ENCODE measurements at regions not wholly inside any gene's neighbourhood (a gene's known extent, or its start where the extent isn't known, plus 50 kb on each side); places are given as distances from the start of the nearest gene placed in this dataset.
A peak's percentile ranks its signal among the peaks of the same experiment; 100 is the strongest.

GRCh38 chr3:87996882-87997281 is 61.9 kb downstream of the CGGBP1 start:
- Histone ChIP-seq H3K27ac (ENCODE audit: low read depth in 1 of 2, low read length in 2 of 2) (no peak overlapping the region), H3K36me3 (ENCODE audit: insufficient read depth, low read length) (no peaks in the 10 kb centered on the region), H3K27me3 (ENCODE audit: control insufficient read depth in 1 of 2, insufficient read depth in 2 of 2, low read length in 2 of 2) (no peaks in the 10 kb centered on the region), H3K4me3 (ENCODE audit: low read length) (no peak overlapping the region), H3K9me3 (ENCODE audit: control insufficient read depth in 1 of 2, insufficient read depth in 1 of 2, low read length in 2 of 2) (no peaks in the 10 kb centered on the region), H3K4me1 (ENCODE audit: insufficient read depth, low read length) (peaks cover 3% of the 10 kb centered on the region)
- ChIA-PET POLR2A (no interaction called here), CTCF (no interaction called here)
- Mint-ChIP-seq H3K4me3 (peak overlapping the region; percentile 54), H3K9me3 (no peaks in the 10 kb centered on the region), H3K36me3 (ENCODE audit: low read depth) (no peaks in the 10 kb centered on the region), H3K4me1 (ENCODE audit: low read depth) (peaks cover 16% of the 10 kb centered on the region), H3K27me3 (no peaks in the 10 kb centered on the region), H3K27ac (no peak overlapping the region)
- TF ChIP-seq, protein P1, sequence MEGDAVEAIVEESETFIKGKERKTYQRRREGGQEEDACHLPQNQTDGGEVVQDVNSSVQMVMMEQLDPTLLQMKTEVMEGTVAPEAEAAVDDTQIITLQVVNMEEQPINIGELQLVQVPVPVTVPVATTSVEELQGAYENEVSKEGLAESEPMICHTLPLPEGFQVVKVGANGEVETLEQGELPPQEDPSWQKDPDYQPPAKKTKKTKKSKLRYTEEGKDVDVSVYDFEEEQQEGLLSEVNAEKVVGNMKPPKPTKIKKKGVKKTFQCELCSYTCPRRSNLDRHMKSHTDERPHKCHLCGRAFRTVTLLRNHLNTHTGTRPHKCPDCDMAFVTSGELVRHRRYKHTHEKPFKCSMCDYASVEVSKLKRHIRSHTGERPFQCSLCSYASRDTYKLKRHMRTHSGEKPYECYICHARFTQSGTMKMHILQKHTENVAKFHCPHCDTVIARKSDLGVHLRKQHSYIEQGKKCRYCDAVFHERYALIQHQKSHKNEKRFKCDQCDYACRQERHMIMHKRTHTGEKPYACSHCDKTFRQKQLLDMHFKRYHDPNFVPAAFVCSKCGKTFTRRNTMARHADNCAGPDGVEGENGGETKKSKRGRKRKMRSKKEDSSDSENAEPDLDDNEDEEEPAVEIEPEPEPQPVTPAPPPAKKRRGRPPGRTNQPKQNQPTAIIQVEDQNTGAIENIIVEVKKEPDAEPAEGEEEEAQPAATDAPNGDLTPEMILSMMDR (IDR thresholded peaks at IDR 0.05), result no peak
- no peak for DNase-seq
- intact Hi-C loops (cut with DNase I, micrococcal nuclease), result no loop called here
- no peak for ATAC-seq (ENCODE audit: poor library complexity)

DNA sequence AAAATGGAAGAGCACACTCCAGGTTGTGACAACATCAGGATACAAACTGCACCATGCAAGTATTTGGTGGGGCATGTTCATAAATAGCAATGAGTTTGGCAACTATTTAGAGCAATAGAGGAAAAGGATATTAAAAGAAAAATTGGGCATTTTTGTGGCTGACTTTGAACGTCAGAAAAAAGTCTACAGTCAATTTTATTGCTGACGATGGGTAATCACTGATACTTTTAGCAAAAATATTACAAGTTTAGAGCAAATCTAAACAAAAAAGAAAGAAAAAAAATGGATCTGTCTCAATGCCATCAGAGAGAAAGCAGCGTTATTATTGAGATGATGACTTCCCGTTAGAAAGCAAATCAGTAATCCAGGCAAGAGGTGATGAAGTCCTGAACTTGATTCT is 65.2 kb downstream of the CGGBP1 start:
- CTCF ChIA-PET, result no interaction called here
- intact Hi-C loops (cut with DNase I, micrococcal nuclease), result no loop called here
- POLR2A ChIA-PET, result no interaction called here
- no peak for DNase-seq
- Histone ChIP-seq H3K4me3 (ENCODE audit: low read length) (no peak overlapping the region), H3K27ac (ENCODE audit: low read depth in 1 of 2, low read length in 2 of 2) (no peak overlapping the region), H3K36me3 (ENCODE audit: insufficient read depth, low read length) (no peaks in the 10 kb centered on the region), H3K9me3 (ENCODE audit: control insufficient read depth in 1 of 2, insufficient read depth in 1 of 2, low read length in 2 of 2) (no peaks in the 10 kb centered on the region), H3K4me1 (ENCODE audit: insufficient read depth, low read length) (peaks cover 3% of the 10 kb centered on the region), H3K27me3 (ENCODE audit: control insufficient read depth in 1 of 2, insufficient read depth in 2 of 2, low read length in 2 of 2) (no peaks in the 10 kb centered on the region)
- H3K4me1 Mint-ChIP-seq (ENCODE audit: low read depth), result peaks cover 16% of the 10 kb centered on the region
- H3K27me3 Mint-ChIP-seq, result no peaks in the 10 kb centered on the region
- H3K27ac Mint-ChIP-seq, result no peak overlapping the region
- H3K9me3 Mint-ChIP-seq, result no peaks in the 10 kb centered on the region
- H3K4me3 Mint-ChIP-seq, result no peak overlapping the region
- H3K36me3 Mint-ChIP-seq (ENCODE audit: low read depth), result no peaks in the 10 kb centered on the region
- no peak for ATAC-seq (ENCODE audit: poor library complexity)
- TF ChIP-seq, protein P1 (IDR thresholded peaks at IDR 0.05), result no peak

- H3K4me3 ChIP-seq (ENCODE audit: low read length), result no peak overlapping the region
- H3K27me3 Mint-ChIP-seq, result peaks cover 5% of the 10 kb centered on the region
- H3K27ac Mint-ChIP-seq, result no peak overlapping the region
- ATAC-seq (ENCODE audit: poor library complexity) (no peak), DNase-seq (no peak)
- no peak overlapping the region for H3K4me3 Mint-ChIP-seq
- no peaks in the 10 kb centered on the region for H3K9me3 ChIP-seq (ENCODE audit: control insufficient read depth in 1 of 2, insufficient read depth in 1 of 2, low read length in 2 of 2)
- POLR2A ChIA-PET, result no interaction called here
- no peaks in the 10 kb centered on the region for H3K36me3 Mint-ChIP-seq (ENCODE audit: low read depth)
- no peak overlapping the region for H3K27ac ChIP-seq (ENCODE audit: low read depth in 1 of 2, low read length in 2 of 2)
- CTCF ChIA-PET, result interaction anchor here (1.0 kb wide), 1 partner anchor 10 kb away, joined by 3 read pairs; no protein-coding TSS in a partner anchor
- H3K4me1 ChIP-seq (ENCODE audit: insufficient read depth, low read length), result no peaks in the 10 kb centered on the region
- intact Hi-C loops (cut with DNase I, micrococcal nuclease), result no loop called here
- no peaks in the 10 kb centered on the region for H3K9me3 Mint-ChIP-seq
- TF ChIP-seq, protein P1 (IDR thresholded peaks at IDR 0.05), result no peak
- no peaks in the 10 kb centered on the region for H3K27me3 ChIP-seq (ENCODE audit: control insufficient read depth in 1 of 2, insufficient read depth in 2 of 2, low read length in 2 of 2)
- no peaks in the 10 kb centered on the region for H3K36me3 ChIP-seq (ENCODE audit: insufficient read depth, low read length)
- no peaks in the 10 kb centered on the region for H3K4me1 Mint-ChIP-seq (ENCODE audit: low read depth)
Measured at GRCh38 chr3:87987952-87988351, 70.9 kb downstream of the CGGBP1 start.

Measured in CD4-positive, alpha-beta T cell (primary cell).